ENCODE measurements at regions not wholly inside any gene's neighbourhood (a gene's known extent, or its start where the extent isn't known, plus 50 kb on each side); places are given as distances from the start of the nearest gene placed in this dataset.
"Not testable (repeated sequence)": the region's sequence is repeated elsewhere in the genome, so short reads cannot be mapped to it uniquely, and the experiment has no call there.

- DNase-seq, result not testable (repeated sequence)
Measured at GRCh38 chr4:55696424-55696823, 60.3 kb upstream of the NMU start.

GRCh38 chr4:55706541-55706940 is 70.4 kb upstream of the NMU start:
- no peak for DNase-seq

- no peak for DNase-seq
Measured at GRCh38 chr4:55707507-55707906, 71.4 kb upstream of the NMU start.

GRCh38 chr4:55707991-55708390 is 71.9 kb upstream of the NMU start:
- not testable (repeated sequence) for DNase-seq

- DNase-seq, result not testable (repeated sequence)
Measured at GRCh38 chr4:55712835-55713234, 76.7 kb upstream of the NMU start.

- DNase-seq, result no peak
Measured at GRCh38 chr4:55721651-55722050, 85.6 kb upstream of the NMU start.

- no peak for DNase-seq
Measured at GRCh38 chr4:55722132-55722531, 86.0 kb upstream of the NMU start.

GRCh38 chr4:55723403-55723802 is 87.3 kb upstream of the NMU start:
- no peak for DNase-seq

GRCh38 chr4:55725057-55725456 is 89.0 kb upstream of the NMU start:
- no peak for DNase-seq

GRCh38 chr4:55727746-55728145 is 91.6 kb upstream of the NMU start:
- no peak for DNase-seq

GRCh38 chr4:55729351-55730279 is 90.0 kb upstream of the EXOC1L start:
- DNase-seq, result no peak

- DNase-seq, result no peak
Measured at GRCh38 chr4:55730280-55730931, 89.2 kb upstream of the EXOC1L start.

GRCh38 chr4:55731959-55732358 is 87.6 kb upstream of the EXOC1L start:
- no peak for DNase-seq

GRCh38 chr4:55732864-55733263 is 86.7 kb upstream of the EXOC1L start:
- DNase-seq, result no peak

- no peak for DNase-seq
Measured at GRCh38 chr4:55733932-55734331, 85.7 kb upstream of the EXOC1L start.

- DNase-seq, result no peak
Measured at GRCh38 chr4:55736605-55737183, 82.9 kb upstream of the EXOC1L start.

GRCh38 chr4:55742655-55743202 is 76.9 kb upstream of the EXOC1L start:
- DNase-seq, result no peak

GRCh38 chr4:55744369-55744768 is 75.2 kb upstream of the EXOC1L start:
- DNase-seq, result no peak

GRCh38 chr4:55745014-55745413 is 74.6 kb upstream of the EXOC1L start:
- DNase-seq, result no peak

- no peak for DNase-seq
Measured at GRCh38 chr4:55747793-55748192, 71.8 kb upstream of the EXOC1L start.

- no peak for DNase-seq
Measured at GRCh38 chr4:55749666-55750065, 69.9 kb upstream of the EXOC1L start.

- no peak for DNase-seq
Measured at GRCh38 chr4:55752810-55753209, 66.8 kb upstream of the EXOC1L start.
